Stimulated activated CD4-positive, alpha-beta T cell treated with anti-CD3 and anti-CD28 coated beads, Interleukin-1b, Interleukin-23, amount 100 ng/mL, for 48 hours (primary cell): ENCODE measurements at regions not wholly inside any gene's neighbourhood (a gene's known extent, or its start where the extent isn't known, plus 50 kb on each side); places are given as distances from the start of the nearest gene placed in this dataset.
"Not testable (repeated sequence)": the region's sequence is repeated elsewhere in the genome, so short reads cannot be mapped to it uniquely, and the experiment has no call there.

ENCODE experiments used
- DNase-seq: peaks from one replicate; pipeline ENCODE4 v3.0.0-alpha.2; 2020

GRCh38 chr10:111612273-111612672 is 535.4 kb downstream of the ADRA2A start:
- DNase-seq = no peak

GRCh38 chr10:111634191-111634590 is 549.4 kb downstream of the GPAM start:
- no peak for DNase-seq

GRCh38 chr10:111646021-111646420 is 537.5 kb downstream of the GPAM start:
- DNase-seq = no peak

- DNase-seq = no peak
These were observed 535.5 kb downstream of the GPAM start for GRCh38 chr10:111648046-111648445.

GRCh38 chr10:111649080-111649479 is 534.5 kb downstream of the GPAM start:
- DNase-seq = not testable (repeated sequence)

GRCh38 chr10:111650088-111650487 is 533.5 kb downstream of the GPAM start:
- DNase-seq = no peak

- no peak for DNase-seq
These were observed 527.5 kb downstream of the GPAM start for GRCh38 chr10:111656066-111656465.

GRCh38 chr10:111677759-111678158 is 505.8 kb downstream of the GPAM start:
- DNase-seq = no peak

- no peak for DNase-seq
These were observed 496.8 kb downstream of the GPAM start for GRCh38 chr10:111686796-111687195.

- DNase-seq = no peak
These were observed 484.9 kb downstream of the GPAM start for GRCh38 chr10:111698711-111699110.

- DNase-seq = no peak
These were observed 479.6 kb downstream of the GPAM start for GRCh38 chr10:111703986-111704385.

GRCh38 chr10:111705021-111705420 is 478.5 kb downstream of the GPAM start:
- no peak for DNase-seq

GRCh38 chr10:111706331-111706730 is 477.2 kb downstream of the GPAM start:
- DNase-seq = no peak

GRCh38 chr10:111707076-111707475 is 476.5 kb downstream of the GPAM start:
- no peak for DNase-seq

- DNase-seq = no peak
These were observed 474.0 kb downstream of the GPAM start for GRCh38 chr10:111709603-111710002.

GRCh38 chr10:111716032-111716431 is 467.5 kb downstream of the GPAM start:
- no peak for DNase-seq

- DNase-seq = no peak
These were observed 459.4 kb downstream of the GPAM start for GRCh38 chr10:111724121-111724520.

- DNase-seq = no peak
These were observed 458.5 kb downstream of the GPAM start for GRCh38 chr10:111725050-111725449.

- no peak for DNase-seq
These were observed 451.3 kb downstream of the GPAM start for GRCh38 chr10:111732166-111732785.

- no peak for DNase-seq
These were observed 444.3 kb downstream of the GPAM start for GRCh38 chr10:111739125-111739873.

GRCh38 chr10:111739874-111740139 is 443.8 kb downstream of the GPAM start:
- no peak for DNase-seq

- DNase-seq = no peak
These were observed 437.6 kb downstream of the GPAM start for GRCh38 chr10:111745982-111746381.

GRCh38 chr10:111747751-111748150 is 435.8 kb downstream of the GPAM start:
- DNase-seq = no peak

- no peak for DNase-seq
These were observed 435.4 kb downstream of the GPAM start for GRCh38 chr10:111748184-111748583.
